Neuron (in vitro differentiated cells): ENCODE measurements at regions not wholly inside any gene's neighbourhood (a gene's known extent, or its start where the extent isn't known, plus 50 kb on each side); places are given as distances from the start of the nearest gene placed in this dataset.
"Not testable (repeated sequence)": the region's sequence is repeated elsewhere in the genome, so short reads cannot be mapped to it uniquely, and the experiment has no call there.

Source experiments
- H2AFZ ChIP-seq: one replicate; pipeline ENCODE4 v1.6.1; 2013; ENCODE audit warnings: low read depth, mild to moderate bottlenecking, inconsistent platforms, low read length, moderate library complexity
- H3K27me3 ChIP-seq: one replicate; pipeline ENCODE4 v1.6.1; 2013; ENCODE audit warnings: low read length; ENCODE audit not compliant: insufficient read depth
- H3K36me3 ChIP-seq: one replicate; pipeline ENCODE4 v1.6.1; 2013; ENCODE audit warnings: low read length; ENCODE audit not compliant: insufficient read depth
- H3K4me1 ChIP-seq: one replicate; pipeline ENCODE4 v1.6.1; 2013; ENCODE audit warnings: low read length; ENCODE audit not compliant: insufficient read depth
- H3K4me3 ChIP-seq: 2 replicates; pipeline ENCODE4 v1.5.1; 2013; ENCODE audit warnings: mild to moderate bottlenecking, low read length, moderate library complexity
- H3K9me3 ChIP-seq: one replicate; pipeline ENCODE4 v1.6.1; 2013; ENCODE audit warnings: low read length

DNA sequence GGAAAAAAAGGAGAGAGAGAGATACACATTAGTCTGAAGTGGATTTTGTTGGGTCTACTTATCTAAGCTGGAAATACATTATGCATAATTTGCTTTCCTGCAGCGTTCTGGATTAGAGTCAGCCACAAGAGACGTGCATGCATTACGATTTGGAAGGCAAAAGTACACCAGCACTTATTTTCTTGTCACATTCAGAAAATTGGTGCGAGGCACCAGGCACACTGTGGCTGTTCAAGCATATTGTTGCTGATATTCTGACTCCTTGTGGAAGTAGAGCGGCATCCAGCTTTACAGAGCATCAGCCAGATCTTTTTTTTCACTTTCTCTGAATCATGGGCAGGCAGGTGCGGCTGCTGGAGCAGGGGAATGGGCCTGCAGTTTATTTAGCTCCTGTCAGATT, 905.6 kb upstream of the SPRY2 start:
- Histone ChIP-seq H3K27me3 (no peaks in the 10 kb centered on the region), H2AFZ (no peak overlapping the region), H3K36me3 (no peaks in the 10 kb centered on the region), H3K4me1 (no peaks in the 10 kb centered on the region), H3K9me3 (no peaks in the 10 kb centered on the region), H3K4me3 (no peak overlapping the region)

DNA sequence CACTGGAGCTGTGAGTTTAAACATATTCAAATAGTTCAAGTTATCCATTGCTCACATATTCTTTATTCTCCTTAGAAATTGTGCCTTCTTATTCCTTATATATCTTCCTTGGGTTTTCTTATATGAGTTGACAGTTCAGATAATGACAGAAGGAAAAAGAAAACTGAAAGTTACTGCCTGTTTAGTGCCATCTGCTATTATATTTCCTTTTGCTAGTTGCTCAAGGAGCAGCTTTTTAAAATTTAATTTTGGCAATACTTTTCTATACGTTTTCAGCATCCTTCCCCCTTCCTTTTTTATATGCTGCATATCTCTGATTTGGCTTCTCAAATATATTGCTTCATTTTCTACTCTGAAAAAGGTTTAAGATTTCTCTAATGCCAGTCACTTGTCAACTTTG, 903.1 kb upstream of the SPRY2 start:
- Histone ChIP-seq H3K27me3 (no peaks in the 10 kb centered on the region), H3K4me3 (no peak overlapping the region)

DNA sequence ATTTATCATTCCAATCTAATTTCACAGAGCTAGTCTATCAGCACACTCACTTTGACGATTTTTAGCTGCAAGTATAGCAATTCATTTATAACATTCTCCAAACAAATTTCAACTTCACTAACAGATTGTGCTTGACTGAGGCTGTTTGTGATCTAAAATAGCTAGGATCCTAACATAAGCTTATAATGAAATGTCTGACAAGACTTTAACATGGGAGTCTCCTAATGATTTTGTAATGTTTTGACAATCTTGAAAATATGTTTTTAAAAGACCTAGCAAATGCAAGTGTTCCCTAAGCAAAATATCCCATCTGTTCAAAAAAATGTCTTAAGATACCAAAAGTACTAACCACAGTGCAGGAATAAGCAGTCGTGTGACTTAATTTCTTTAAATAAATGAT, 889.5 kb upstream of the SPRY2 start:
- H3K4me1 ChIP-seq, result no peaks in the 10 kb centered on the region
- no peaks in the 10 kb centered on the region for H3K36me3 ChIP-seq
- no peaks in the 10 kb centered on the region for H3K27me3 ChIP-seq
- no peak overlapping the region for H3K4me3 ChIP-seq
- H2AFZ ChIP-seq, result no peak overlapping the region
- H3K9me3 ChIP-seq, result no peaks in the 10 kb centered on the region

More for the DNA sequence above, 903.1 kb upstream of the SPRY2 start:
- H2AFZ ChIP-seq, result no peak overlapping the region
- H3K36me3 ChIP-seq, result no peaks in the 10 kb centered on the region
- H3K4me1 ChIP-seq, result no peaks in the 10 kb centered on the region
- H3K9me3 ChIP-seq, result no peaks in the 10 kb centered on the region

DNA sequence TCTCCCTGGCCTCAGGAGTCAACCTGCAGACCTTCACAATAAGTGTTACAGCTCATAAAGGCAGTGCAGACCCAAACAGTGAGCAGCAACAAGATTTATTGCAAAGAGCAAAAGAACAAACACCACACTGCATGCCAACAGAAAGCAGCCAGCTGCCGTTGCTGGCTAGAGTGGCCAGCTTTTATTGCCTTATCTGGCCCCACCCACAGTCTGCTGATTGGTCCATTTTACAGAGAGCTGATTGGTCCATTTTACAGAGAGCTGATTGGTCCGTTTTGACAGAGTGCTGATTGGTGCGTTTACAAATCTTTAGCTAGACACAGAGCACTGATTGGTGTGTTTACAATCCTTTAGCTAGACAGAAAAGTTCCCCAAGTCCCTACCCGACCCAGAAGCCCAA, 885.9 kb upstream of the SPRY2 start:
- not testable (repeated sequence) for H2AFZ ChIP-seq, H3K4me3 ChIP-seq, H3K9me3 ChIP-seq, H3K4me1 ChIP-seq, H3K27me3 ChIP-seq, H3K36me3 ChIP-seq

DNA sequence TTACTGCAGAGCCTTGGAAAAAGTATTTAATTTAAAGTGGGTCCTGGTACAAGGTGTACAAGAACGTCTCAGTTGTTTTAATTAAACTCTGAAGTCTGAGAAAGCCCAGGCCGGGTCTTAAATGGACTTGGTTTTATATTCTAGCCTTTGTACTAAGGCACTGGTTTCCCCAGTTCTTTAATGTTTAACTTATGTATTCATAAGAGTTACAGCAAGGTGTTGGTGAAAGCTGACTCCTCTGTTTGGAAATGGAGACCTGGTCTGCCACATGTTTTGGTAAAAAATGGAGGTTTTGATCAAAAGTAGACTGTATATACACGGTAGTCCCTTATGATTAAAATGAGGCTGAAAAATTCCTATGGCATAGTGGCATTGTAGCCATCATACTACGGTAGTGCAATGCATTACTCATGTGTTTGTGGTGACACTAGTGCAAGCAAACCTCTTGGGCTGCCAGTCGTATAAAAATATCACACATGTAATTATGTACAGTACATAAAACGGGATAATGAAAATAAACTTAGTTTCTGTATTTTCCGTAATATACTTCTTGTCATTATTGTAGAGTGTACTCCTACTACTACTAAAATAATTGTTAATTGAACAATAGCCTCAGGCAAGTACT, 883.4 kb upstream of the SPRY2 start:
- H3K27me3 ChIP-seq, result no peaks in the 10 kb centered on the region
- no peaks in the 10 kb centered on the region for H3K36me3 ChIP-seq
- no peaks in the 10 kb centered on the region for H3K4me1 ChIP-seq
- no peak overlapping the region for H2AFZ ChIP-seq
- no peak overlapping the region for H3K4me3 ChIP-seq
- no peaks in the 10 kb centered on the region for H3K9me3 ChIP-seq

DNA sequence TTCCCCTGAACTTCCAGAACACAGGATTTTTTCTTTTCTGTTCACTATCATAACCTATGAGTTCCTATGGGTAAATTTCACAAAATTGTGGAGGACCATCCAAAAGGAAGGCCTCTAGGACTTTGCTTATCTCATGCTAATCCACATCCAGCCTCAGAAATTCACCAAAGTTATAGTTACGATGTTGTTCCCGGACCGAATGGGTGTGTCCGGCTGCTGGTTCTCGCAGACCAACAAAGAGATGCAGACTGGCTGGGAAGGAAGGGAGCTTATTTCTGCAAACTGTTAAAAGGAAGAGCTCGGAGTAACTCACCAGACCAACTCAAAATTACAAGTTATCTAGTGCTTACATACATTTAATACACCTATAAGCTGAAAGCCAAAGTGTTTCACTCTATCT, 882.9 kb upstream of the SPRY2 start:
- Histone ChIP-seq H3K9me3 (no peaks in the 10 kb centered on the region), H3K36me3 (no peaks in the 10 kb centered on the region), H3K4me1 (no peaks in the 10 kb centered on the region), H3K4me3 (no peak overlapping the region), H3K27me3 (no peaks in the 10 kb centered on the region), H2AFZ (no peak overlapping the region)

DNA sequence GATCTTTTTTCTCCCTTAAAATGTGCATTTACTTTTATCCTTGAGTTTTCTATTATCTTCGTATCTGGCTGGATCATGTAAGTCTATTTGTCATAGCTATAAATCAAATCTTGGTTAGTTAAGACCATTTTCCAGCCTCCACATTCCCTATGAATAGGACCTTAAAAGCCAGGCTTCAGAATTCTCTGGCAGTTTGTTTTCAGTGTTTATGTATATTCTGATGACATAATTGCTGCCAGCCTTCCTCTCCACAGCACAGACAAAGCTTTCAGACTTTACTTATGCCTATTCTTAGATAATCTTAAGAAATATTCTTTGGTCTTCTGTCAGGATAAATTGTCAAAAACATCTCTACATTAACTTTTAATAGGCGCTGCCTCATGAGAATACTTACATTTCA, 870.8 kb upstream of the SPRY2 start:
- no peak overlapping the region for H2AFZ ChIP-seq
- H3K27me3 ChIP-seq, result no peaks in the 10 kb centered on the region
- no peaks in the 10 kb centered on the region for H3K36me3 ChIP-seq
- H3K4me1 ChIP-seq, result peaks cover 3% of the 10 kb centered on the region
- H3K9me3 ChIP-seq, result peaks cover 2% of the 10 kb centered on the region
- H3K4me3 ChIP-seq, result no peak overlapping the region

DNA sequence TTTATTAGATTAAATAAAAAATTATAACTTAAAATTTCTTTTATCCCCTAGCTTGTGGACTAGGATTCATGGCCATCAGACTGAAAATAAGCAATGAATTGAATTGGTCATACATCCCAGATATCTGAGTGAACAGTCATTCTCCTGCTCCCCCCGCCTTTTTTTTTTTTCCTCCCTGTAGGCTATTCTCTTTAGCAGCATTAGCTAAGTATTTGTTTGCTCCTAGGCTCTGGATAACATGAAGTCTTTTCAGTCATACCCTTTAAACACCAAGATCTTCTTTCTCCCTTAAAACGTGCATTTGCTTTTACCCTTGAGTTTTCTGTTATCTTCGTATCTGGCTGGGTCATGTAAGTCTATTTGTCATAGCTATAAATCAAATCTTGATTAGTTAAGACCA, 866.7 kb upstream of the SPRY2 start:
- Histone ChIP-seq H3K9me3 (peaks cover 2% of the 10 kb centered on the region), H3K36me3 (no peaks in the 10 kb centered on the region), H2AFZ (no peak overlapping the region), H3K4me1 (peaks cover 3% of the 10 kb centered on the region), H3K27me3 (no peaks in the 10 kb centered on the region), H3K4me3 (no peak overlapping the region)

DNA sequence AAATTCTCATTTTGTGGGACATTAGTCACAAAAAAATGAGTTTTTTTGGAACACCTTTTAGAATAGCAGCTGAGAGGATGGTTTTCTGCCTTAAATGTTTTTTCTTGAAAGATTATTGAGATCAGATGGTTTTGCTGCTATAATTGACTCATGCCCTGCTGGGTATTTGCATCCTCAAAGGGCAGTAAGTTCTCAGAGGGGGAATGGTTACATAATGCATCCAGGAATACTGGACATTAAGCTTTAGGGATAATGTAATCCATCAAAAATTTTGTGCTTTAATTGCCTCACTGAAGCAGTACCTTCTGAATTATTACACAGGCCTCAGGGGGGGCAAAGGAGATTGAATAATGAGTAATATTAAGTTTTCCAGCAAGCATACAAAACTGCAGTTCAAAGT, 866.3 kb upstream of the SPRY2 start:
- no peaks in the 10 kb centered on the region for H3K27me3 ChIP-seq
- no peaks in the 10 kb centered on the region for H3K36me3 ChIP-seq
- peaks cover 2% of the 10 kb centered on the region for H3K9me3 ChIP-seq
- H2AFZ ChIP-seq, result no peak overlapping the region
- H3K4me3 ChIP-seq, result no peak overlapping the region
- H3K4me1 ChIP-seq, result peaks cover 3% of the 10 kb centered on the region

DNA sequence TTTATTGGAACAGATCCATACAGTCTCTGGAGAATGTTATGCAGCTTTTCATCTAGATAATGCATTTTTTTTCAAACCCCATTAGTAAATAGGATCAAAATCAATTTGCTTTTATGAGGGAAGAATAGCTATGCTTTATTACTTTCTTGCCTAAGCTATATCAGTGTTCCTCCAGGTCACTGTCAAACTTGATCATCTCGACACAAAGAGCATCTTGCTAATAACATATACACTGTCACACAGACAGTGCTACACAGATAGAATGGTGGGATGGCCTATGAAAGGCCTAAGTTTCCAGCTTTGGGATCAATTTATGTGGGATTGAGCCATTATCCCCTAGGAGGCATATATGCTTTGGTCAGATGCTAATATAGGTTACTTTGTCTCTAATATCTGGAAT, 862.9 kb upstream of the SPRY2 start:
- Histone ChIP-seq H3K27me3 (no peaks in the 10 kb centered on the region), H3K36me3 (no peaks in the 10 kb centered on the region), H3K4me1 (no peaks in the 10 kb centered on the region), H3K9me3 (no peaks in the 10 kb centered on the region), H3K4me3 (no peak overlapping the region), H2AFZ (no peak overlapping the region)

DNA sequence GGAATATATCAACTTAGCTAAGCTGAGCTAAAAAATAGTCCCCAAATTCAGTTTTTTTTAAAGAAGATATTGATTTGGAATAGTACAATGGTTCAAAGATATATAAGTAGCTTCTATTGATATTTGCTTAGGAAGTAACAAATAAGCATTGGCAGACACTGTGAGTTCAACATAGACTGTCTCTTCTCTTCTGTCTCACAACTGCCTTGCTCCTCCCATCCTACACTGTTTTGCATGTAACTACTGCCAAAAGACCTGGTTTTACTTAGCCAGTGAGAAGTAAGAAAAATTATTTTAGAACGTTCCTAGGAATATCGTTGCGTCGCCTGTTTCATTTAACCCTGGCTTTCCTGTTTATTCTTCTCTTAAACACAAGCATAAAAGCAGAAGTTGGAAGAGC, 859.0 kb upstream of the SPRY2 start:
- H3K4me1 ChIP-seq, result no peaks in the 10 kb centered on the region
- H2AFZ ChIP-seq, result no peak overlapping the region
- no peak overlapping the region for H3K4me3 ChIP-seq

DNA sequence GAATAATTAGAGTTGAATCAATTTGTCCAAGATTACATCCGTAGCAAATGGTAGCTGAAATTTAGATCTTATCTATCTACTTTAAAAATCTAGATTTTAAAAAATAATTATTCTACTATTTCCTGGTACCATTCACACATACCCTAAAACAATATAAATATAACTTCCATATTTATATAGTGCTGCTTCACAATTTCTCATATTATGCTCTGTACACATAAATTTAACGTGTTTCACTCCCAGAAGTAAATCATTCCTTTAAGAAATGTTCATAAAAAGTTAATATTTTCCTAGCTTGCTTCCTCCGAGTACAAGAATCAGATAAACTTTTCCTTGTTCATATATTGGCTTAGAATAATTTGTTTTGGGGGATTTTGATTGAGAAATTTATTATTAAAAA, 857.0 kb upstream of the SPRY2 start:
- H3K27me3 ChIP-seq, result no peaks in the 10 kb centered on the region
- no peaks in the 10 kb centered on the region for H3K36me3 ChIP-seq
- H3K9me3 ChIP-seq, result peaks cover 2% of the 10 kb centered on the region
- H3K4me3 ChIP-seq, result no peak overlapping the region
- H3K4me1 ChIP-seq, result no peaks in the 10 kb centered on the region
- no peak overlapping the region for H2AFZ ChIP-seq

More for the DNA sequence above, 859.0 kb upstream of the SPRY2 start:
- no peaks in the 10 kb centered on the region for H3K27me3 ChIP-seq
- H3K9me3 ChIP-seq, result no peaks in the 10 kb centered on the region
- H3K36me3 ChIP-seq, result no peaks in the 10 kb centered on the region

DNA sequence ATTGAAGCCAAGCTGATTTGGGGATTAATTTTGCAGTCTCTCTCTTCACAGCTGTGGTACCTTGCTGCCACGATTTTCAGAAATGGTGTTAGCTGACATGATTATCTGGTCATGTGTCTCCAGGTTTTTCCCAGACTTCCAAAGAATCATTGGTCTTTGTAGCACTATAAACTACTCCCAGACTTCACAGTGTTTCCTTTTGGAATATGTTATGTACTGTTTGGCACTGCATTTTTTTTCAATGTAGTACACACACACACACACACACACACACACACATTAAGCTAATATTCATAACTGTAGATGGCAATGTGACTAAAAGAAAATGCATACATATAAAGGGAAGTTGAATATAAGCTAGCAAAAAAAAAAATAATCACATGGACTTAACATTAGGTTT, 856.6 kb upstream of the SPRY2 start:
- H2AFZ ChIP-seq, result no peak overlapping the region
- peaks cover 2% of the 10 kb centered on the region for H3K9me3 ChIP-seq

DNA sequence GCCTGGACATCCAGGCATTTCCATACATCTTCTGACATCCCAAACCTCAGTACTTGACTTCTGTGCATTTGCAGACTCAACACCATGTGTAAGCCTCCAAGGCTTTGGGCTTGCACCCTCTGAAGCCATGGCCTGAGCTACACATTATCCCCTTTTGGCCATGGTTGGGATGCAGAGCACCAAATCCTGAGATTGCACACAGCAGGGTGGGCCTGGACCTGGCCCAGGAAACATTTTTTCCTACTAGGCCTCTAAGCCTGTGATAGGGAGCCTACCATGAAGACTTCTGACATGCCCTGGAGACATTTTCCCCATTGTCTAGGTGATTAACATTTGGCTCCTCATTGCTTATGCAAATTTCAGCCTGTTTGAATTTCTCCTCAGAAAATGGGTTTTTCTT, 853.4 kb upstream of the SPRY2 start:
- H3K27me3 ChIP-seq, result no peaks in the 10 kb centered on the region
- no peak overlapping the region for H2AFZ ChIP-seq
- H3K9me3 ChIP-seq, result peaks cover 2% of the 10 kb centered on the region
- H3K4me1 ChIP-seq, result no peaks in the 10 kb centered on the region
- H3K36me3 ChIP-seq, result no peaks in the 10 kb centered on the region
- no peak overlapping the region for H3K4me3 ChIP-seq

More for the DNA sequence above, 856.6 kb upstream of the SPRY2 start:
- Histone ChIP-seq H3K4me1 (no peaks in the 10 kb centered on the region), H3K4me3 (no peak overlapping the region), H3K36me3 (no peaks in the 10 kb centered on the region), H3K27me3 (no peaks in the 10 kb centered on the region)
